ENCODE measurements at regions not wholly inside any gene's neighbourhood (a gene's known extent, or its start where the extent isn't known, plus 50 kb on each side); places are given as distances from the start of the nearest gene placed in this dataset.

- TF ChIP-seq CTCF (IDR thresholded peaks at IDR 0.05) (no peak), POLR2A (IDR thresholded peaks at IDR 0.05) (no peak)
Measured at GRCh38 chr1:221871056-221871455, 129.2 kb upstream of the DUSP10 start.

Measured in stomach (tissue), 4 donors.